HG03442 (cell line): ENCODE measurements at regions not wholly inside any gene's neighbourhood (a gene's known extent, or its start where the extent isn't known, plus 50 kb on each side); places are given as distances from the start of the nearest gene placed in this dataset.
"Not testable (repeated sequence)": the region's sequence is repeated elsewhere in the genome, so short reads cannot be mapped to it uniquely, and the experiment has no call there.

Experiments used
- ATAC-seq: cut with Tn5 transposase; IDR thresholded peaks from one replicate; pipeline ENCODE4 v1.9.1; 2021; ENCODE audit warnings: mild to moderate bottlenecking, moderate library complexity; ENCODE audit not compliant: unreplicated experiment

DNA sequence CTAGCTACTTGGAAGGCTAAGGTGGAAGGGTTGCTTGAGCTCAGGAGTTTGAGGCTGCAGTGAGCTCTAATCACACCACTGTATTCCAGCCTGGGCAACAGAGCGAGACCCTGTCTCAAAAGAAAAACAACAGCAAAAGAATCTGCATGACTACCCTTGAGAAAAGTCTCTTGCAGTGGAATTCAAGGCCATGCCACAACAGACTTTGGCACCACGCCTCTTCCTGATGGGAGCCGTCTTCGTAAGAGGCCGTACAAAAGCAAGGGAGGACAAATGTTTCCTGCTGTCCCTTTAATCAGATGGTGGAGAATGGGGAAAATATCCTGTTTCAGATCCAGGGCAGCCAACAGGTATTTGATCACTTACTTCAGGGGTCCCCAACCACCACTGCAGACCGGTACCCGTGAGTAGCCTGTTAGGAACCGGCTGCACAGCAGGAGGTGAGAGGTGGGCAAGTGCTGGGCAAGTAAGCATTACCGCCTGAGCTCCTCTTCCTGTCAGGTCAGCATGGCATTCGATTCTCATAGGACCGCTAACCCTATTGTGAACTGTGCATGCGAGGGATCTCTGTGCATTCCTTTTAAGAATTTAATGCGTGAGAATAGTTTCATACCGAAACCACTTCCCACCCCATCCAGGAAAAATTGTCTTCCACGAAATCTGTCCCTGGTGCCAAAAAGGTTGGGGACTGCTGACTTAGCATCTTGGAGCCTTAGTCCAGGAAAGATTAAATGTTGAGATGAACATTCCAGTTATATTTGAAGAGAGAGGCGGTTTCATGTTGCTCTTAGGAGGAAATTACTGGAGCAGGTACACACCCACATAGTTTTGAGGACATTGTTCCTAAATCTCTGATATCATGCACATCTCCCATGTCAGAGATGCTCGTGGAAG is 94.4 kb upstream of the XPO1 start:
- no peak for ATAC-seq

- no peak for ATAC-seq
Observed at GRCh38 chr2:61631321-61631720, 93.2 kb upstream of the XPO1 start.

DNA sequence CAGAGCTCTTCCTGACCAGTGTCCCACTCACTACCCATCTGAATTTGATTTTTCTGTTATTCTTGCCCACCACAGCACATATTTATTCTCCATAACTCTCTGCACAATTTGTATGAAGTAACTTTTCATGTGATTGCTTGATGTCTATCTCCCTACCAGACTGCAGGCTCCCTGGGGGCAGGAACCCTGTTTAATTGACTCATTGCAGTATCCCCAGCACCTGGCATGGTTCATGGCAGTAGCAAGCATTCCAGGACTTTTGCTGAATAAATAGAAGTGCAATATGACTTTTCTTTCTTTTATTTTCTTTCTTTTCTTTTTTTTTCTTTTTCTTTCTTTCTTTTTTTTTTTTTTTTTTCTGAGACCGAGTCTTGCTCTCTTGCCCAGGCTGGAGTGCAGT is 88.7 kb upstream of the XPO1 start:
- no peak for ATAC-seq

DNA sequence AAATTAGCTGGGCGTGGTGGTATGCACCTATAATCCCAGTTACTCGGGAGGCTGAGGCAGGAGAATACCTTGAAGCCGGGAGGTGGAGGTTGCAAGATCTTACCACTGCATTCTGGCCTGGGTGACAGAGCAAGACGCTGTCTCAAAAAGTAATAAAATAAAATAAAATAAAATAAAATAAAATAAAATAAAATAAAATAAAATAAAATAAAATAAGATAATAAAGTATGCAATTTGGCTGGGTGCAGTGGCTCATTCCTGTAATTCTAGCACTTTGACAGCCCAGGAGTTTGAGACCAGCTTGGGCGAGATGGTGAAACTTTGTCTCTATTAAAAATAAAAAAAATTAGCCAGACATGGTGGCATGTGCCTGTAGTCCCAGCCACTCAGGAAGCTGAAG is 85.6 kb upstream of the XPO1 start:
- no peak for ATAC-seq

DNA sequence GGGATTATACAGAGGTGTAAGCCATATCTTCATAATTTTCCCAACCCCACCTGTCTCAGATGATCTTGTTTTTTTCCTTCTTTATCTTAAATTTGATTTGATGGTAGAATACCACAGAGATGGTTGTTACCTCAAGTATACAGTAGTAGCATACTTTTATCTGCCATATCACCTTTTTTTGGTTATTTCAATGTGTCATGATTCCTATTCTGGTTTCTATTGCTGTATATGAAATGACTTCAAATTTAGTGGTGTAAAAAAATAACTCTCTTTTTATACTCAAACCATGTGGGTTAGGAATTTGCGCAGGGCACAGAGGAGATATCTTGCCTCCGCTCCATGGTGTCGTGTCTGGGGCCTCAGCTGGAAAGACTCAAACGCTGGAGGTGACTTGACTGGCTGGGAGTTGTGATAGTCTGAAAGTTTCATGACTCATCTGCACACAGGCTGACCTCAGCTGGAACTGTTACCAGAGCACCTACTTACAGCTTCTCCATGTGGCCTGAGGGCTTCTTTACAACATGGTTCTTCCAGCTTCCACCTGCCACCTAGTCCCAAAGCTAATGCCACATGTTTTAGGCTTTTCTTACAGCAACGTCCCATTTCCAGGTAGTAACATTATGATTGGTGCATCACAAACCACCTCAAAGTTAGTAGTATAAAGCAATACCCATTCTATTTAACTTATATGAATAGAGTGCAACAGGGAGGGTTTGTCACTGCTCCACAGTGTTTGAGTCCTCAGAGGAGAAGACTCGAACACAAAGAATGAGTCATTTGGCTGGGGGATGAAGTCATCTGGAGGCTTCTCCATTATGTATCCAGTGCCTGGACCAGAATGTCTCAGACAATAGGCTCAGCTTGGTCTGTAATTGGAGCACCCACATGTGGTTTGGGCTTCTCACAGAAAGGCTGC is 82.3 kb upstream of the XPO1 start:
- ATAC-seq, result no peak

GRCh38 chr2:61619561-61619960 is 81.4 kb upstream of the XPO1 start:
- no peak for ATAC-seq

- no peak for ATAC-seq
Observed at GRCh38 chr2:61617610-61618009, 79.5 kb upstream of the XPO1 start.

DNA sequence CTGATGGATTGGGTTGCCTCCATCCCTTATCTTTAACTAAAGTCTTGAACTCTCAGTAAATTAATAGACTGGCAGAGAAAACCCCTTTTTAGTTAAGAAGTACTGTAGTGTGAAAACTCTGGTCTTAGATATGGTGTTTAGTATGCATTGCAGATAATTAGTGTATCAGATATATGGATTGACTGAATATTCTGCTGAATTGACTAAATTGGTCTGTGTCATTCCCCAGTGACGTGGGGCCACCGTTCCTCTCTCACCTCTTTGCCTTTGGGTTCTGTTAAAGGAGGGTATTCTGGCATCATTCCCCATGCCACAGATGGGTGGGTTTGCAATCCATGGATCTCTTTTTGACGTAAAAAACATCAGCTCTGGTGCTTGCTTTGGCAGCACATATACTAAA is 67.1 kb upstream of the XPO1 start:
- ATAC-seq, result no peak

GRCh38 chr2:61604433-61604832 is 66.3 kb upstream of the XPO1 start:
- ATAC-seq, result no peak

DNA sequence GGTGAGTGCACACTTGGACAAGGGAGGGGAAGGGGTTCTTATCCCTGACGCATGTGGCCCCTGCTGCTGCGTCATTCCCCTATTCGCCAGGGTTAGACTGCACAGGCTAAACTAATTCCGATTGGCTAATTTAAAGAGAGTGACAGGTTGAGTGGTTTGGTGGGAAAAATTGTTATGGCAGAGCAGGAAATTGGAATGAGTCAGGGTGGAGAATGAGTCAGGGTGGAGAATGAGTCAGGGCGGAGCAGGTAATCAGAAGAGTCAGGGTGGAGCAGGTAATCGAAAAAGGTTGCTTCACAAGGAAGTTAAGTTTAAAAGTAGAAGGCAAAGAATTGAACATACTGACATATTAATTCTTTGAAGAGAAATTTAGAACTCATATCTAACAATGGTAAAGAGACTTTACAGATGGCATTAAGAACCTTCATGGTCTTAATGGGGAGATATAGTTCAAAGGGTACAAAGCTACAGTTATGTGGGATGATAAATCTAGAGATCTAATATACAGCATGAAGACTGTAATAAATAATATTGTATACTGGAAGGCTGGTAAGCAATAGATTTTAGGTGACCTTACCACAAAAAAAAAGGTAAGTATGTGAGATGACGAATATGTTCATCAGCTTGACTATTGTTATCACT is 60.5 kb upstream of the XPO1 start:
- not testable (repeated sequence) for ATAC-seq

- no peak for ATAC-seq
Observed at GRCh38 chr2:61597300-61598289, 59.4 kb upstream of the XPO1 start.

DNA sequence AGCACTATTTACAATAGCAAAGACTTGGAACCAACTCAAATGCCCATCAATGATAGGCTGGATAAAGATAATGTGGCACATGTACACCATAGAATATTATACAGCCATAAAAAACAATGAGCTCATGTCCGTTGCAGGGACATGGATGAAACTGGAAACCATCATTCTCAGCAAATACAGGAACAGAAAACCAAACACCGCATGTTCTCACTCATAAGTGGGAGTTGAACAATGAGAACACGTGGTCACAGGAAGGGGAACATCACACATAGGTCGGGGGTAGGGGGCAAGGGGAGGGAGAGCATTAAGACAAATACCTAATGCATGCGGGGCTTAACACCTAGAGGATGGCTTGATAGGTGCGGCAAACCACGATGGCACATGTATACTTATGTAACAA is 56.0 kb upstream of the XPO1 start:
- ATAC-seq, result not testable (repeated sequence)

- not testable (repeated sequence) for ATAC-seq
Observed at GRCh38 chr2:61593648-61594047, 55.5 kb upstream of the XPO1 start.

DNA sequence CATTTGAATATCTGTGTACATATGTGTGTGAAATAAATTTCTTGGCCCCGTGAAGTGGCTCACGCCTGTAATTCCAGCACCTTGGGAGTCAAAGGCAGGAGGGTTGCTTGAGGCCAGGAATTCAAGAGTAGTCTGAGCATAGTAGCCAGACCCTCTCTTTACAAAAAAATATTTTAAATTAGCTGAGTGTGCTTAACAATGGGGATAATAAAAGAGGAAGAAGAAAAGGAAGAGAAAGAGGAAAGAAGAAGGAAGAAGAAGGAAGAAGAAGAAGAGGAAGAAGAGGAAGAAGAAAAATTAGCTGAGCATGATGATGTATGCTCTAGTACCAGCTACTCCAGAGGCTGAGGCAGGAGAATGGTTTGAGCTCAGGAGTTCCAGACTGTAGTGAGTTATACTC is 52.1 kb upstream of the XPO1 start:
- no peak for ATAC-seq

GRCh38 chr2:61588566-61588965 is 50.4 kb upstream of the XPO1 start:
- no peak for ATAC-seq
